Esophagus (tissue), 2 donors: ENCODE measurements at regions not wholly inside any gene's neighbourhood (a gene's known extent, or its start where the extent isn't known, plus 50 kb on each side); places are given as distances from the start of the nearest gene placed in this dataset.

Source experiments
- H3K27ac ChIP-seq, 2 donors: one replicate each; pipeline ENCODE4 v1.5.1; 2013; ENCODE audit warnings: low read depth in 2 of 2, mild to moderate bottlenecking in 2 of 2, inconsistent platforms in 1 of 2, low read length in 1 of 2, moderate library complexity in 1 of 2
- H3K27me3 ChIP-seq, 2 donors: one replicate each; pipeline ENCODE4 v1.6.1; 2013; ENCODE audit warnings: low read length in 2 of 2, control low read depth in 1 of 2, mild to moderate bottlenecking in 1 of 2; ENCODE audit not compliant: insufficient read depth in 2 of 2, control insufficient read depth in 1 of 2
- H3K36me3 ChIP-seq, 2 donors: one replicate each; pipeline ENCODE4 v1.6.1; 2013; ENCODE audit warnings: low read length in 1 of 2; ENCODE audit not compliant: control insufficient read depth in 2 of 2, insufficient read depth in 2 of 2
- H3K4me1 ChIP-seq, 2 donors: one replicate each; pipeline ENCODE4 v1.6.1; 2013; ENCODE audit warnings: low read length in 1 of 2; ENCODE audit not compliant: control insufficient read depth in 2 of 2, insufficient read depth in 2 of 2
- H3K4me3 ChIP-seq, 2 donors: one replicate each; pipeline ENCODE4 v1.5.1; 2013; ENCODE audit warnings: low read length in 2 of 2, mild to moderate bottlenecking in 2 of 2, low read depth in 1 of 2, moderate library complexity in 1 of 2
- H3K9me3 ChIP-seq, 2 donors: one replicate each; pipeline ENCODE4 v1.6.1; 2013; ENCODE audit warnings: mild to moderate bottlenecking in 2 of 2, low read depth in 1 of 2, low read length in 1 of 2, moderate library complexity in 1 of 2; ENCODE audit not compliant: control insufficient read depth in 2 of 2, insufficient read depth in 1 of 2
- WGBS, 2 donors: extraction: QIAGEN DNeasy Blood & Tissue Kit; methylation state at CpG; one replicate each; pipeline ENCODE4 v1.1.7; 2013; 5-methylcytosine and 5-hydroxymethylcytosine counted together
- donor health status: healthy with polysubstance abuse.
- donor health status: Bipolar disorder and iron deficiency.

- H3K9me3 ChIP-seq = no peaks in the 10 kb centered on the region
- no peak overlapping the region for H3K4me3 ChIP-seq
- H3K27ac ChIP-seq = peak overlapping the region; percentile 53 to 74
Observed at GRCh38 chr10:4541292-4541691, 284.7 kb upstream of the AKR1E2 start.

DNA sequence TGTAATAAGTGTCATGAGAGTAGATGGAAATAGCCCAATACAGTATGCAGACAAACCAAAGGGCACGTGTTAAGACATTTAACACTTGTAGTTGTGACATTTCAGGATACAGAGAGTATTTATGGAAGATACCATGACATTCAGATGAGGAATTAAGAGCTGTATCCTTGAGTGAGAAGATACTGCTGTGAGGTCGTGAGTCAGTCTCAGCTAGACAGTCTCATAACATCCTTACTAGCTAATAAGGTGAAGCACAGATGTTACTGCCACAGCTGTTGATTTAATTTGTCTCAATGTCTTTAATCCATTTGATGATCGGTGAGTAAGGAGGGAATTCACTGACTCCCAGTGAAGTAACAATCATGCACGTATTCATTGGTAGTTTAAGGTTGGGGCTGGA, 288.0 kb upstream of the AKR1E2 start:
- Histone ChIP-seq H3K36me3 (no peaks in the 10 kb centered on the region), H3K9me3 (no peaks in the 10 kb centered on the region), H3K27me3 (no peaks in the 10 kb centered on the region), H3K27ac (no peak overlapping the region), H3K4me3 (no peak overlapping the region), H3K4me1 (peaks cover 0 to 10% of the 10 kb centered on the region in 2 donors)
- 85 to 86% methylated on average over 4 of the region's 4 CpGs for WGBS, 2 donors

More at GRCh38 chr10:4541292-4541691, 284.7 kb upstream of the AKR1E2 start:
- no peaks in the 10 kb centered on the region for H3K27me3 ChIP-seq
- H3K36me3 ChIP-seq = no peaks in the 10 kb centered on the region
- H3K4me1 ChIP-seq = peaks cover 0 to 10% of the 10 kb centered on the region in 2 donors

- WGBS, 2 donors = 72 to 73% methylated on average over 4 of the region's 4 CpGs
- no peaks in the 10 kb centered on the region for H3K9me3 ChIP-seq
- no peak overlapping the region for H3K4me3 ChIP-seq
- no peak overlapping the region for H3K27ac ChIP-seq
- H3K36me3 ChIP-seq = no peaks in the 10 kb centered on the region
- no peaks in the 10 kb centered on the region for H3K27me3 ChIP-seq
- peaks cover 0 to 4% of the 10 kb centered on the region in 2 donors for H3K4me1 ChIP-seq
Observed at GRCh38 chr10:4535521-4535920, 290.5 kb upstream of the AKR1E2 start.

GRCh38 chr10:4533621-4534020, 292.4 kb upstream of the AKR1E2 start:
- Histone ChIP-seq H3K36me3 (no peaks in the 10 kb centered on the region), H3K4me3 (no peak overlapping the region), H3K27me3 (no peaks in the 10 kb centered on the region), H3K9me3 (no peaks in the 10 kb centered on the region), H3K4me1 (no peaks in the 10 kb centered on the region), H3K27ac (no peak overlapping the region)
- 60 to 66% methylated on average over 6 of the region's 6 CpGs for WGBS, 2 donors

GRCh38 chr10:4532976-4533375, 293.0 kb upstream of the AKR1E2 start:
- no peak overlapping the region for H3K4me3 ChIP-seq
- WGBS, 2 donors = 25 to 39% methylated on average over 1 of the region's 1 CpG
- no peaks in the 10 kb centered on the region for H3K4me1 ChIP-seq
- H3K27me3 ChIP-seq = no peaks in the 10 kb centered on the region
- H3K36me3 ChIP-seq = no peaks in the 10 kb centered on the region
- H3K9me3 ChIP-seq = no peaks in the 10 kb centered on the region
- H3K27ac ChIP-seq = no peak overlapping the region

DNA sequence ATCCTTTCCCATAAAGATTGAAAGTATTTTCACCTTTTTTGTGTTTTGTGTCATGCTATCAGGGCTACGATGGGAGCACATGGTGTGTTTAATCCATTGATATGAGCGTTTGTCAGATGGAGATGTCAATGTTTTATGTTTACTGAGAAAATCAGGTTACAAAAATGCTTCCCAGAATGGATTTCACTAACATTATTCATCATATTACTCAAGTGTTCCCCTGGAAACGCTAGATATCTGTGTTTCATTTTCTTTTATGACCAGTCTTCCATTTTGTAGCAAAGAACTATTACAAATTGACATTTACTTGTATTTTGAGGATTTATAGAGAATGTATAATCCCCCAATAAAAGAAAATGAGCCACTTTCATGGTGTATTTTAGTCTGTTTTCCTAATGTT, 293.5 kb upstream of the AKR1E2 start:
- Histone ChIP-seq H3K36me3 (no peaks in the 10 kb centered on the region), H3K27ac (no peak overlapping the region), H3K4me3 (no peak overlapping the region), H3K27me3 (no peaks in the 10 kb centered on the region), H3K4me1 (no peaks in the 10 kb centered on the region), H3K9me3 (no peaks in the 10 kb centered on the region)
- 46 to 55% methylated on average over 3 of the region's 3 CpGs for WGBS, 2 donors

DNA sequence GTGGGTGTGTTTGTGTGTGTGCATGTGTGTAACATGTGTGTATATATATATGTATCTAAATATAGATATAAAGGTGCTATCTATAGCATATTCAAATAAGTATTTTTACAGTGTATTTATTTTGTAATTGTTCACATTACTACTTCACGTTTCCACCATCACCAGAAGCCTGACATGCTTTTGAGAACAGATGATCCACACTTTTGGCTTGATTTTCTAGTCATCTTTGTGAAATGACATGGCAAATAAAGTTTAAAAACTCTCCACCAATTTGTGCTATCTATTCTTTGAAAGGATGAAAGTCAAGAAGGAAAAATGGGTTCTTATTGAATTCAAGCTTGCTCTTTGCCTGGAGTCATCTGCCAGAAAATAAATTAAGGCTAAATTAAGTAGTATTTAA, 294.0 kb upstream of the AKR1E2 start:
- H3K27ac ChIP-seq = no peak overlapping the region
- H3K27me3 ChIP-seq = no peaks in the 10 kb centered on the region
- H3K4me1 ChIP-seq = no peaks in the 10 kb centered on the region
- H3K36me3 ChIP-seq = no peaks in the 10 kb centered on the region
- 53 to 60% methylated on average over 1 of the region's 1 CpG for WGBS, 2 donors
- no peak overlapping the region for H3K4me3 ChIP-seq
- H3K9me3 ChIP-seq = no peaks in the 10 kb centered on the region

DNA sequence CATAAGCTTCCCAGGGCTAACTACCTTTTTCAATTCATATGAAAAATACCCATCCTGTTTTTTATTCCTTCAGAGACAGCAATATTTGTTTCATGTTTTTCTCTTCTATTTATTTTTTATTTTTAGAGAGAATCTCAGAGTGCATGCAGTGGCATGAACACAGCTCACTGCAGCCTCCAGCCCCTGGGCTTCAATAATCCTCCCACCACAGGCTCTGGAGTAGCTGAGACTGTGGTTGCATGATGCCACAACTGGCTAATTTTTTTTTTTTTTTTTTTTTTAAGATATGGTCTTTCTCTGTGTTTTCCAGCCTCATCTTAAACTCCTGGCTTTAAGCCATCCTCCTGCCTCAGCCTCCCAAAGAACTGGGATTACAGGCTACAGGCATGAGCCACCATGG, 296.7 kb upstream of the AKR1E2 start:
- Histone ChIP-seq H3K4me3 (no peak overlapping the region), H3K36me3 (no peaks in the 10 kb centered on the region), H3K27me3 (no peaks in the 10 kb centered on the region), H3K9me3 (no peaks in the 10 kb centered on the region), H3K4me1 (no peaks in the 10 kb centered on the region), H3K27ac (no peak overlapping the region)

DNA sequence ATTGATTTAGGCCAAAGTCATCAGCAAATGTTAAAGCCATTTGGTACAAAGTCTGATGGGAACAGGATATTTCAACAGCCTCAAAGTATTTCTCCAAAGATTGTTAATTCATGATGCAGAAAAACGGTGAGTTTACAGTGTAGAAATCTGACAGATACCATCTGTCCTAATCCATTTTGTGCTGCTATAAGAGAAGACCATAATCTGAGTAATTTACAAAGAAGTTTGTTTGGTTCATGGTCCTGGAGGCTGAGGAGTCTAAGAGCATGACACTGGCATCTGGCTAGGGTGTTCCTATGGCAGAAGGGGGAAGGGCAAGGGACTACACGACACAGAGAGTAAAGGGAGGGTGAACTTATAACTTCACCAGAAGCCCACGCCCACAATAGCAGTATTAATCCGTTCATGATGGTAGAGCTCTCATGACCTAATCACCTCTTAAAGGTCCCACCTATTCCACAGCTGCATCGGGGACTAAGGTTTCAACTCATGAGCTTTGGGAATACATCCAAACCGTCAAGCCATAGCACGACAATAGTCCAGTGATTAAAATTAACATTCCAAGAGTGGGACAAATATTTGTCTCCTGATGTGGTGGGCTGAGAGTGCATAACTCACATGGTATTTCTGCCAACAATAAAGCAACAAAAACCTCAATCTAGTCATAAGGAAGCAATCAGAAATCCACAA, 298.6 kb upstream of the AKR1E2 start:
- WGBS, 2 donors = 66 to 73% methylated on average over 7 of the region's 7 CpGs
- H3K27me3 ChIP-seq = no peaks in the 10 kb centered on the region
- H3K36me3 ChIP-seq = no peaks in the 10 kb centered on the region
- H3K27ac ChIP-seq = no peak overlapping the region
- H3K4me1 ChIP-seq = no peaks in the 10 kb centered on the region
- H3K9me3 ChIP-seq = no peaks in the 10 kb centered on the region
- no peak overlapping the region for H3K4me3 ChIP-seq

- Histone ChIP-seq H3K4me3 (no peak overlapping the region), H3K4me1 (no peaks in the 10 kb centered on the region), H3K27me3 (no peaks in the 10 kb centered on the region), H3K36me3 (no peaks in the 10 kb centered on the region), H3K27ac (no peak overlapping the region), H3K9me3 (no peaks in the 10 kb centered on the region)
- WGBS, 2 donors = 49 to 50% methylated on average over 4 of the region's 4 CpGs
Observed at GRCh38 chr10:4526311-4526731, 299.7 kb upstream of the AKR1E2 start.
